Esophagus muscularis mucosa (tissue), 4 donors: ENCODE measurements at regions not wholly inside any gene's neighbourhood (a gene's known extent, or its start where the extent isn't known, plus 50 kb on each side); places are given as distances from the start of the nearest gene placed in this dataset.

Source experiments
- CTCF ChIP-seq, 3 experiments: fragments of 200-600 bp in 2 of 3; fragments of 450-650 bp in 1 of 3; sonication (generic) in 2 of 3; IDR thresholded peaks; one replicate each; pipeline ENCODE4 v1.5.1; 2017 to 2019; ENCODE audit warnings: antibody characterized with exemption in 3 of 3, mild to moderate bottlenecking in 2 of 3, moderate library complexity in 1 of 3
- EP300 ChIP-seq: sonication (generic); formaldehyde crosslinking; IDR thresholded peaks from one replicate; pipeline ENCODE4 v1.6.1; 2017; ENCODE audit warnings: antibody characterized with exemption
- POLR2A ChIP-seq: fragments of 450-650 bp; IDR thresholded peaks from one replicate; pipeline ENCODE4 v1.6.1; 2017; ENCODE audit warnings: antibody characterized with exemption, moderate library complexity, mild to moderate bottlenecking, low read depth
- POLR2AphosphoS5 ChIP-seq, 2 donors: sonication (generic); formaldehyde crosslinking; IDR thresholded peaks; one replicate each; pipeline ENCODE4 v1.6.1; 2017; ENCODE audit warnings: antibody characterized with exemption in 2 of 2

GRCh38 chr4:89661173-89661899, 175.6 kb downstream of the SNCA start:
- TF ChIP-seq CTCF (IDR thresholded peaks at IDR 0.05), result no peak
- no peak for TF ChIP-seq POLR2AphosphoS5 (IDR thresholded peaks at IDR 0.05)
- TF ChIP-seq POLR2A, result no peak
- no peak for TF ChIP-seq EP300
